GM21526 (cell line): ENCODE measurements at regions not wholly inside any gene's neighbourhood (a gene's known extent, or its start where the extent isn't known, plus 50 kb on each side); places are given as distances from the start of the nearest gene placed in this dataset.

Source experiments
- ATAC-seq: cut with Tn5 transposase; IDR thresholded peaks from one replicate; pipeline ENCODE4 v1.9.1; 2021; ENCODE audit warnings: moderate library complexity; ENCODE audit not compliant: unreplicated experiment, low FRiP score

DNA sequence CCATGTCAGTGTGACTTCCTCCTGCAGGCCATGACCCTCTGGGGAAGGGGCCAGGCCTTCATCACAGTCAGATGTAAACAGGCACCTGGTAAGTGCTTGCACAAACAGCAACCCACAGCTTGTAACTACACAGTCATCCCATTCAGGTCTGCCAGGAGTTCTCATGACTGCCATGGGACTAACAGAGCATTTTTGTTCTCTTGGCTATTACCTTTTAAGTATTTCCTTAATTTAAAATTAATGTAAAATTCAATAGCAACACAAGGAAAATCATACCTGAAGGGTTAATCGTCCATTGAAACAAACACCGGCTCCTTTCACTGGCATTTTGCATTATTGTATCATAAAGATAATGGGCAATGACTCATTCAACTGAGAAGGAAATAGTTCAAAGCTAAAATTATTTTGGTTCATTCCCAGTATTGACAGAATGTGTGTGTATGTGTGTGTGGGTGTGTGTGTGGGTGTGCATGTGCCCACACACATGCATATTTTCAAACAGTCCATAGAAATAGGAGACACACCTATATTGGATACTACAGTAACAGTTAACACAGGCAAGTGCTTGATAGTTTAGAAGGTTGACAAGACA is 307.9 kb downstream of the WDR11 start:
- no peak for ATAC-seq

DNA sequence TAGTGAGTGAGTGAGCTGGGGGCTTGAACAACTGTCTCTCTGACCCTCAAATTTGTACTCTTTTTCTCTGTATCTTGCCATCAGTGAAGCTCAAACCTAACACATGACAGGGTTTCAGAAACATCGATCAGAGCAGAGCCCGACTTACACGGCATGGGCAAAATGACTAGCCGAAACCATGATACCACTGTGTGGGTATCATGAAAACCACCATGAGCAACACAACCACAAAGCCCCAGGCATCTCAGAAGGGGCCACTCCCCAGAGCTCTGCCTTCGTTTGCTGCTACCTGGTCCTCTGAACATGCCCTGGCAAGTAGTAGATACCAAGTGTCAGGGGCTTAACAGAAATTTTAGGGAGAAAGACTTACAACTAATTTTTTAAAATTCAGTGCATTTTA is 308.5 kb downstream of the WDR11 start:
- ATAC-seq, result no peak

DNA sequence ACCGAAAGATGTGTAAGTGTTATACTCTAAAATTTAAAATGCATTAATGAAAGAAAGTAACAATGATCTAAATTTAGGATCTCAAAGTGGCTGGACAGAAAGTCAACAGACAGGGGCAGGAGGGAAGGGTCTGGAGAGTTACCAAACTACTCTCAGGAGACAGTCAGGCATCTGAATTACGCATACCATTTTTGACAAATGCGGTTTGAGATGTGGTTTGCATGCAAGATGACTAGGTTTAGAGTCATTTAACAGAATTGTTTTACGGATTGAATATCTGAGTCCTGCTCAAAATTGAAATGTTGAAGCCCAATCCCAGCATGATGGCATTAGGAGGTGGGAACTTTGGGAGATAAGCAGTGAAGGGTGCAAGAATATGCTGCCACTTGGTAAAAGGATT is 314.1 kb downstream of the WDR11 start:
- ATAC-seq, result no peak

DNA sequence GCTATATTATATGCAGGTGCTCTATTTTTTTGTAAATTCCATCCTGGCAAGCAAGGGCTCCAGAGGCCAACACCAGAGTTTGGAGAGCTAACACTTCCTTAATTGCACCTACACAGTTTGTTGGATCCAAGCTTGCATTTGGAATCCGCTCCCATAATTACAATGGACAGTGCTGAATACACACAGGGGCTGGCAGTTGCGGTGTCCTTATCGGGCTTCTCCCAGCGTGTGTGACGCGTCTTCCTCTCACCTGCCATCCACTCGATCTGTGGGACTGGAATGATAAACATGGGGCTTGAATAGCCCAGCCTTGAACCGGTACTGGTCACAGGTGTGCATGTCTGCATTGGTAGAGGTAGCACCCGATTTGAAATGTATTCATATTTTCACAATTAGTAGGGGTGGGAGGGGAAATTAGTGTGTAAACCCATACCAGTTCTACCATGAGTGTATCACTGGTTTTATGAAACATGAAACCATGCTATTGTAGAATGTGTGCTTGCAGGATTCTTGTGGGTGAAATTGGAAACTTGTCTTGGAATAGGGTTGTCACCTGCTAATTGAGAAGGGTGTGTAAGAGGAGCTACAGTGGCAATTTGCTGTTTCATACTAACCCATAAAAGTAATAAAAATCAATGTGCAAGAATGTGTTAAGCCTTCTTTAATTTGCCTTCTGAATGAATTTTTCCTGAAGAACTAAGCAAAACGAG is 316.5 kb downstream of the WDR11 start:
- no peak for ATAC-seq

DNA sequence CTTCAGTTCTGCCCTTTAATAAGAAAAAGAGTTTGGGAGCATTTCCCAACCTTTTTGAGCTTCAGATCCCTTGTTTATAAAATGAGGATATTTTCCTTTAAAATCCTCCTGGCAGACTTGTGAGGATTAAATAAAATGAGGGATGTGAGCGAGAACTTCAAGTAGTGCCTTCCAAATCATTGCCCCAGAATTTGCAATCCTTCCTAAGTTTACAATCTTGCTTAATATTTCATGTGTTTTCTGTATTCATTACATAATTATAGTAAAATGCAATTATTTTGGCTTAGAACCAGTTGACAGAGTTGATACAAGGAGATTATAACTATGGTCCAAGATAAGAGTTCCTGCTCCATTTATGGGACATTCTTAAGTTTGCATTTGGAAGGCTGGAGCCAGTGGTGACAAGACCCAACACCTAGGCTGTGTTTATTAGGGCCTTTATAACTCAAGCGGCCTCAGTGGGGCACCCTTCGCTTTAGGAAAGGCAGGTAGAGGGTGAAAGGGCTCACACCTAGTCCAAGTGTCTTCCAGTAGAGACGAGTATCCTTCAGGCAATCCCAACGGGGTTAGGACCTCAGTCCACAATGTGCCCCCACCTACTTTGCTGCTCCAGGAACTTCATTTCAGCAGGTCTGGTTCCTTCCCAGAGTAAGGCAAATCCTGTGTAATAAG is 317.5 kb downstream of the WDR11 start:
- ATAC-seq, result no peak

DNA sequence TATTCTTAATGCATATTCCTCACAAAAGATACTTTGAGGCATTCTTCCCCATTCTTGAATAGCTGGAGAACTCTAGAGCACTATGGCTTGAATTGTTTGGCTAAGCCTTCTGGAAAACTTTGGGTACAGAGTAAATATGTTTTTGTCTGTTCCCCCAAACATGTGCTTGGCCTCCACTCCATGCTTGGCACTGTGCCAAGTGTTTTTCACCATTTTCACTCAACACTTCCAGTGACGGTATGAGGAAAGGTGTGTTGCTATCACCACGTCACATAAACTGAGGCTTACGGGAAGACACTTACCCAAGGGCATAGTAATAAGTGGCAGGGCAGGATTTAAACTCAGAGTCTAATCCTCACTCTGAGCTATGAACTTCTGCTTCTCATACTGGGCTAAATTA is 318.2 kb downstream of the WDR11 start:
- no peak for ATAC-seq

DNA sequence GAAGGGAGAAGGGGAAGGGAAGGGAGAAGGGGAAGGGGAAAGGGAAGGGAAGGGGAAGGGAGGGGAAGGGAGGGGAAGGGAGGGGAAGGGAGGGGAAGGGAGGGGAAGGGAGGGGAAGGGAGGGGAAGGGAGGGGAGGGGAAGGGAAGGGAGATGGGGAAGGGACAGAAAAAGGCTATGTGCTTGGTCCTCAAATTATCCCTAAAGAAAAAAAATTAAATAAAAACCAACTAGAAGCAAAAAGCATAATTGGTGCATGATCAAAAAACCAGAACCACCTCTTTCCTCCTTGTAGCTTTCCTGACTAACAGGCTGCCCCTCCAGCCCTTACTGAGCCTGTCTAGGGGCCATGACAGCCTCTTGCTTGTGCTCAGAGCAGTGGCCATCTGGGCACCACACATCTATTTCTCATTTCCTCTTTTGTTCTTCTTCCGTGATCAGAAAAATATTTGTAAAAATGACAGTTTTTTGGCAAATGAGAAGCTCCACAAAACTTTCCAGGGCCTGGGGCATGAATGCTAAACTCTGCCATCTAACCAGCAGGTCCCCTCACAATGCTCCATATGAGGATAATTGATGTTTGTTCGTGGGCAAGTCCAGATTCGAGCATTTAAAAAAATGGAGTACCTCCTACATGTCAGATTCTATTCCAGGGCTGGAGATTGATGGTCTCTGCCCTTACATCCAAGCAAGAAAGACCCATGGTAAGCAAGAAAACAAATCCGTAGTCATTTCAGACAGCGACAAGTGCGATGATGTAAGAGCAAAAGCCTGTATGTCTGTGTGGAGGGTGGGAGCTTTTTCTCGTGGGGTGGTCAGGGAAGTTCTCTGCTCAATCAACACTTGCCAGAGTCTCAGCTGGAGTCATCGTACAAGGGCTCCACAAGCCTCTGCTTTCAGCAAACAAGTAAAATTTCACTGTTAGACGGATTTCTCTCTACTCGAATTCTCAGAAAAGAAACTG is 320.9 kb downstream of the WDR11 start:
- no peak for ATAC-seq

DNA sequence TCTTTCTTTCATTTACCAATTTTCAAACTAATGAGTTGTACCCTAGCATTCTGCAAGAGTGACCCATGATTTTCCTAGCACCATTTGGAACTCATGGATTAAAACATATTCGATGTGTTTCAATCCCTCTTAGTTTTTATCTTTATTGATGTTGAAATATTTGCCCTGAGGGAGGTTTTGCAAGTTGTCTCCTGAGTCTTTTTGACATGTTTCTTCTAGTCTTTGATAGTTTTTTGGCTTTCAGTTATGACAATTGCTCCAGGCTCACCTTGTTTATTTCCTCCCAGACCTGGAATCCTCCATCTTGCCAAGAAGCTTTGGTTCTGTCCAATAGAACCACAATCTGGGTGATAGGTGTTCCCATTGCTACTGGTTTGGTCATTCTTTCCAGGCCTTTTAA is 327.8 kb downstream of the WDR11 start:
- ATAC-seq, result no peak

DNA sequence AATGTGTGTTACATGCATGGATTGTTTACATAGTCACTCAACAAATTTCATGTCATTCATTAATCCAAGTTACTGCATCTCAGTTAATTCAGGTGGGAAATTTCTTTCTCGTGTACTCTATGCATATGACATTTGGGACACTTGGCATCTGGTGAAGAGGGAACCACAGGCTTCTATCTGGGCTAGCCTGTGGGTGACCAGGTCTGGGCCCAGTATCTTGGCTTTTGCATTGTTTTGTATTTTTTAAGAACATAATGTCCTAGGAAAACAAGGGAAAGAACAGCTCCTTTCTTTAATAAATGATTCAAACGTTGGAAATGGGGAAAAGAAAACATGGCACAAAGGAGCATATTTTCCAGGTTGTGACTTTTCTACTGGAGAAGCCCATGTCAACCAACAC is 331.1 kb downstream of the WDR11 start:
- no peak for ATAC-seq

DNA sequence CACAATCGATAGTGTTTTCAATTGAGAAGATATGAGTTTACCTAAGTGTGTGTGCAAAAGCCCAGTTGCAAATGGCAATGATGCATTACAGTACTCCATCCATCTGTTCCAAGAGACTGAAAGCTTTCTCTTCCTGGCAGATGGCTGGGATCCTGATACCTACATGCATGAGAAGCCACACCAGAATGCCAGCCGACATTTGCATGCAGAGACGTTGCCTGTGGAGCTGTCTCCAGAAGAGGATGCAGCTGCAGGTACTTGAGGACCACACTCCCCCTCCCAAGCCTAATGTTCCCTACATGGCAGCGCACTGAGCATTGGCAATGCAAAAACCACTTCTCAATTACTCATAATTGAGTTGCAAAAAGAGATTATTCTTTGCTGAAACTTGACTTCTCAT is 332.1 kb downstream of the WDR11 start:
- no peak for ATAC-seq

DNA sequence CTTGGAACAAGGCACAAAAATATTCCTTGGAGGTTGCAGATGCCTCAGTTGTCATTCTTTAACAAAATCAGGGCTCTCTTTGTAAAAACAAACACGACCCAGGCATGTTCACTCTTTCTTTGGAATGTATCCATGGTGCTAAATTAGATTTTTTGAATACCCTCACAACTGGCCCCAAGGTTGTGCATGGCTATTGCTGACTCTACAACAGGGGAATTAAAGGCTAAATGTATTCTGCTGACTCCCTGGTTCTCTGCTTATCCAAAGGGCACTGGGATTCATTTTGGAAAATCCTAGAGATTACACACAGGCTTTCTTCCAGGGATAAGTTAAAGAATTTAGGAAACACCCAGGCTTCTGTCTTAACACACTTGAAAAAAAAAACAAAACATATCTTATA is 332.5 kb downstream of the WDR11 start:
- ATAC-seq, result no peak

DNA sequence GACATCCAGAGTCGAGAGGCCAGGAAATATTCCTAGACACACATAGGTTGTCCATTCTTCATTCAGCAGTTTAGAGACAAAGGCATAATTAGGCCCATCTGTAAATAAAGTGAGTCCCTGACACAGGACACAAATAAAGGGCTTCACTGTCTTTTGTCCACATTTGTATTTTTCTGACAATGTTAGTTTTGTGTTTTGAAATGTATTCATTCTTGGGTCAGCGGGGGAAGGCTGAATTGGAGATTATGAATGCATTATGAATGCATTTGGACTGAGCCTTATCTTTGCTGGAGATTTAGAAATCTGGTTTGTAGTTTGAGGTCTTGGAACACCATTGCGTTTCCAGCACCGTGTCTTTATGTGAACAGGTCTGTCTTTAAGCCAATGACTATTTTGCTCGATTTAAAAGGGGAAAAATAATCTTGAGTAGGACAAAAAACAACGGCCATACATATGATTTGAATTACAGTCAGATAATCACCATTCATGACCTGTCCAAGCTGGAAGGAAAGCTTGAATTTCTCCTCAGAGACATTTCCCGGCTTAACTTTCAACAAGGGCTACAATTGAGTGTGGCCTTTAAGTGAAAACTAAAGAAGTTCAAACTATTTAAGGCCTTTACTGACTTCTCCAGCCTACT is 334.8 kb downstream of the WDR11 start:
- ATAC-seq, result no peak

DNA sequence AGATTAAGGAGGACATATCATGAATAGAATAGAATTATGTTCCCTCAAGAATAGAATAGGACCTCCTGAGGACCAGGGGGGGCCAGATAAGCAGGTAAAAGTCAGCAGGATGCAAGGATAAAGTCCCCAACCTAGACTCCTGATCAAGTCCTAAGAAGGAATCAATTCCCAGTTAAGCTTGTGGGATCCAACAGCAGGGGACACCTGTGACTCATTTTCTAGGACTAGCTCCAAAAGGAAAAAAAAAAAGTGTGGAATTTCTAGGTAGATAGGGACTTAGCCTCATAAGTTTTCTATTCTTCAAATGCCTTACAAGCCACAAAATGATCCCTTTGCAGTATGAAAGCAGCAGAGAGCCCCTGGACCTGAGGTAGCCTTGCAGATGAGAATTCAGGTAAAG is 336.2 kb downstream of the WDR11 start:
- no peak for ATAC-seq

DNA sequence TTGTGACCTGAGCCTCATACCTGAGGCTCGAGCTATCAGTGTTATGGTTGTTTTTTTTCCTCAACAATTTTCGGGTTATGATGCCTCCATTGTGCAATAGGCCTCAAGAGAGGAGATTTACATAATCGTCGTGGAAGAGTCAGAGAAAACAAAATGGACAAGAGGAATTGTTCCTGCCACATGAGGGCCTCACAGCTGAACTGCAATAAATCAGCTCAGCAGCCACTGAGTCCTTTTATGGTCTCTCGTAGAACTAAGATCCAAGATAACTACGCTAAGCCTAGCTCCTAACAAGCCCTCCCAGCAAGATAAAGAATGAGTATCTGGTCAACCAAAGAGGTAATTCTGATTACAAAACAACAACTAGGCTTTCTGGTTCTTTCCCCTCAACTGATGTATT is 336.8 kb downstream of the WDR11 start:
- no peak for ATAC-seq

DNA sequence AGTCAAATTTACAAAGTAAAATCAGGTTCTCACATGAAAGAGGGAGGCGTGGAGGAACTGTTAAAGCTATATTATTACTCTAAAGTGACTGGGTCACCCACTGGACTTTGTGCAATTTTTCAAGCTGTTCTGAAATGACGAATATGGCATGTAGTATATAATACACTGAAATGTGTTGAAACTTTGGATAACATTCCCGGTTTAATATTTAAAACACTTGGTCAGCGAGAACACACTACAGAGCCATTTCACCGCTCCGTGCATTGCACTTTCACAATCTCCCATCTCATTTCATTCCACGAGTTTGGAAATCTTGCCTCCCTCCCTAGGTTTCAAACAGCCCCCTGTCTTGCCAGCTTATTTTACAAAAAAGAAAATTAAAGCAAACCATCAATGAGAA is 337.9 kb downstream of the WDR11 start:
- no peak for ATAC-seq

DNA sequence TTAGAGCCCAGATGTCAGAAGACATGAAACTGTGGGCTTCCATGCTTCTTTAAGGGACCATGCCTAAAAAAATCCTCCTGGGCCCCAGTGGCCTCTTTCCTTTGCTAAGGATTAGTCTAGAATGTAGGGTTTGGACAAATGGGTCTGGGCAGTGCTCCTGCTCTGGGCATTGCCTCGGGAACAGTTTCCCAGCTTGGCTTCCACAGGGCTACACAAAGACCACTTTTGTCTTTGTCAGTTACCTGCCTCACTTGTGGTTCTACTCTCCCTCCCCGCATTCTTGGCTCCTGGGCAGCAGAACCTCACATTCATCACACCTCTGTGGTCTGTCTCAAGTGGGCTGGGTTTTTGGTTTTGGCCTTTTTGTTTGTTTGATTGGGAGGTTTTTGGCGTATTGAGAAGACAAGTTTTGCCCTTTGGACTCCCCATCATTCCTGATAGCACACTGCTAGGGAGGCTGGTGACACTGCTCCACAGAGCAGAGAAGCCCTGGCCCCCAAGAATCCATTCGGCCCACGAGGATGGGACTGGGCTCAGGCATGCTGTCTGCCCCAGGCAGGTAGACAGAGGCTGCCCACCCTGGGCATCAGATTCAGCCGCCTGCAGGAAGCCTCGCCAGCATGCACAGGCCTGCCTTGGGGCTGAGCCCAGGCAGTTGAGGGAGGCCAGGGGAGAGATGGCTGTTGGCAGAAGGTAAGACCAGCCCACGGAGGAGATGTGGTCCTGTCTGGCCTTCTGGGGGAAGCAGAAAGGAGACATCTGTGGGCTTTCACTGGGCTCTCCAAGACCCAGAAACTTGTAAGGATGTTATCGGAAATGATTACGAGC is 343.7 kb downstream of the WDR11 start:
- no peak for ATAC-seq

DNA sequence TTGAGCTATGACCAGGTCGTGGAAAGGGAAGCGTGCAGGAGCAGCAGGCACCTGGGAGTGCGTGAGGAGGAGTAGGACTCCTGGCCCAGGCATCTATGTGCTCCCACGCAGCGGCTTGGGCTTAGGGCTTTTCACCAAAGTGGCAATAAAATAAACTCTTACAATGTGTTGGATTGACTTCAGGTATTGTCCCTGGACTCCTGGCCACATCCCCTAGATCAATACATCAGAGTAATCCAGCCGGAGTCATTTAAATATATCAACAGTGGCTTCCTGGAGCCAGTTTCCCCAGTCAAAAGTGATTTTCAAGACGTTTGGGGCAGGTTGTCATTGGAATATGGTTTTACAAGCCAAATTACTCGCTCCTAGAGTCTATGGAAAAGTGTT is 344.4 kb downstream of the WDR11 start:
- ATAC-seq, result no peak

DNA sequence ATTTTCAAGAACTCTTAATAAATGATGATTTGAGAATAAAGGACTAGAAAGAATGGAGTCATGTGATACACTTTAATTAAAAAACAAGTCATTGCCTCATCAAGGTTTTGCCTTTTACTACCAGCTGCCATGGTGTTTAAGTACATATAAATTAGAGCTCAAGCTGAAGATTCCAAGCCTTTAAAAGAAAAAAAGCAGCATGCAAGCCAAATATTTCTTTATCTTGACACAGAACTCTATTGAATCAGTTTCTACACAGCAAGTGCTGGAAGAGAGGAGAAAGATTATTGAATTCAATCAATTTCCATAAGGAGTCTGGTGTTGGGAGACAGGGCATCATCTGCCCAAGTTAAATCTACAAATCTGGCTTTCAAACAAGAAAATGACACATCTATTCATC is 347.9 kb downstream of the WDR11 start:
- ATAC-seq, result no peak

DNA sequence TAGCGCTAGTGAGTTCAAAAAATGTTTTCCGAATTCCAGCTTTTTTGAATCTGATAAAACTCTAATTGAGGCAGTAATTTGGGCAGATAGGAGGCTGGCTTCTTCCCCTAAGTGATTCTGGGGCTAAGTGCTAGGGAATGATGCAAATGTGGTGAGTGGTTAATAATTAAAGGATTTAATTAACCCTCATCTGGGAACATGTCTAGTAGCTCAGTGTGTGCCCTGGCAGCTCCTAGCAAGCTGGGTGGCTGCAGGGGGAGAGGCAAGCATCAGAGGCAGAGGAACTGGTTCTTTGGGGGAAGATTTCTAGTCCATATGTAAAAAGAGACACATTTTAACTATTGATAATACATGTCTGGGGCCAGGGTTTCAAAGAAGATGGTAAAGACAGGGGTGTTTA is 354.5 kb downstream of the WDR11 start:
- no peak for ATAC-seq

DNA sequence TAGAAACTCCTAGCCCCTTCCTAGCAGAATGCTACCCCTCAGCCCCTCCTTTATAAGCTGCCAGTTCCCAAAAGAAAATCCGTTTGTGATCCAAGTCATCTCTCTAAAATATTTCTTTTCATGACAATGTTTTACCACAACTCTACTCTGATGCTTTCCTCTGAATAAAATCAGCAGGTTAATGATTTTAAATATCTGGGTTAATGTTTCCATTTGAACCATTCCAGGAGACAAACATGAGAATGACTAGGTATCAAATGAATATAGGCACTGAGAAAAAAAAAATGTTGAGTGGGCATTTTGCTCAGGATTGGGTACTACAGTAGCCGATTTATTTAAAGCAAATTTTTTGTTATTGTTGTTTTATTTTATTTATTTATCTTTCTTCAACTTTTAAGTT is 360.3 kb downstream of the WDR11 start:
- no peak for ATAC-seq
